H7 (cell line): ENCODE measurements at regions not wholly inside any gene's neighbourhood (a gene's known extent, or its start where the extent isn't known, plus 50 kb on each side); places are given as distances from the start of the nearest gene placed in this dataset.
"Not testable (repeated sequence)": the region's sequence is repeated elsewhere in the genome, so short reads cannot be mapped to it uniquely, and the experiment has no call there.

Source experiments
- DNase-seq: peaks from one replicate; pipeline ENCODE4 v3.0.0; 2012
- H3K27me3 ChIP-seq: 2 replicates; pipeline ENCODE4 v1.6.0; 2011; ENCODE audit warnings: mild to moderate bottlenecking, low read length; ENCODE audit not compliant: control insufficient read depth, insufficient read depth
- H3K36me3 ChIP-seq: replicated peaks from 2 replicates; pipeline ENCODE4 v1.5.1; 2011; ENCODE audit warnings: low read length; ENCODE audit not compliant: control insufficient read depth, insufficient read depth
- H3K4me3 ChIP-seq: 2 replicates; pipeline ENCODE4 v1.5.1; 2011; ENCODE audit warnings: low read depth, mild to moderate bottlenecking, control low read depth, low read length, moderate library complexity; ENCODE audit not compliant: insufficient read depth

DNA sequence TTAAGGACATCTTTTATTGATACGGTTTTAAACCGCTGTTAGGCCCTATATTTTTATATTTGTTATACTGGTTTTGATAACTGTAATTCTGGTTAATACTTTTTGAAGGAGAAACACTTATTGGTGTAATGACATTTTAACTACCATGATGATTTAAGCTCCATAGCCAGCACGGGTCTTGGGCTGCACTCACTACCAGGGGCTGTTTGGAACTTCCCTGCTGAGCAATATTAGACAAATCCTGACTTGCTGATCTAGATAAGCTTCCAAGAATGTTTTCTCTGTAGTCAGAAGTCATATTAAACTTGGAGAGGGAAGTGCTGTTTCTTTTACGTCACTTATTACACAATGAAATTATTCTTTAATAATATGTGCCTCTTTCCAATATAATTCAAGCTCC is 540.0 kb upstream of the GRAMD2B start:
- H3K4me3 ChIP-seq = no peak overlapping the region
- H3K27me3 ChIP-seq = no peaks in the 10 kb centered on the region
- no peaks in the 10 kb centered on the region for H3K36me3 ChIP-seq
- DNase-seq = no peak

DNA sequence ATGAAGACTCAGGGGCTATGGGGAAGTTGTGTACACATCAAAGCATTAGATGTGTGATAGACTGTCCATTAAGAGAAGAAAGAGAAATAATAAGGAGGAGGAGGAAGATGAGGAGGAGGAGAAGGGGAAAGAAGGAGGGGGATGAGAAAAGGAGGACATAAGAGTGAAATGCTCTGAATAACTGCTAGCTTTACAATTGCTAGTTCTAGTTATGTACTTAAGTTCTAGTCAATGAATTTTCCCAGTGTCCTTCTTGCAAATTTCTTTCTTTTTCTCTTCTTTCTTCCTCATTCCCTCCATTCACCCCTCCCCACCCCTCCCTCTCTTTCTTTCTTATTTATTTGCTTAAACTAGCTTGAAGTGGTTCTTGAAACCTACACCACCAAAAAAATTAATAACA is 534.9 kb upstream of the GRAMD2B start:
- no peaks in the 10 kb centered on the region for H3K36me3 ChIP-seq
- no peak overlapping the region for H3K4me3 ChIP-seq
- DNase-seq = no peak
- H3K27me3 ChIP-seq = no peaks in the 10 kb centered on the region

DNA sequence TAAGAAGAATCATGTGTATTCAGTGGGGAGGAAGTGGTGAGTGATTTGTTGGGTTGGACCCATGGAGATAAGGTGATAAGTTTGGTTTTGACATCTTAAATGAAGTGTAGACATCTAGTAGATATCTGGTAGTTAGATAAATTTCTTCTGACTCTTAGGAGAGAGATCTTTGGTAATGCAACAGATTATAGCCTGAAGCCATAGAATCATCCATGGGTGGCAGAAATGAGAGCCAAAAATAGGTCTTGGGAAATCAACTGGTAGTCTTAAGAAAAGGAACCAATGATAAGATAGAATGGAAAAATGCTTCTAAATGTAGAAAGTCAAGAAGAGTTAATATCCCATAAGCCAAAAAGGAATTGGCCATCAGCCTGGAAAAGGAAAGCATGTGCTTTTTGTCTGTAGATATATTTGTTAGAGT is 532.7 kb upstream of the GRAMD2B start:
- H3K36me3 ChIP-seq = no peaks in the 10 kb centered on the region
- DNase-seq = no peak
- H3K27me3 ChIP-seq = no peaks in the 10 kb centered on the region
- H3K4me3 ChIP-seq = no peak overlapping the region

DNA sequence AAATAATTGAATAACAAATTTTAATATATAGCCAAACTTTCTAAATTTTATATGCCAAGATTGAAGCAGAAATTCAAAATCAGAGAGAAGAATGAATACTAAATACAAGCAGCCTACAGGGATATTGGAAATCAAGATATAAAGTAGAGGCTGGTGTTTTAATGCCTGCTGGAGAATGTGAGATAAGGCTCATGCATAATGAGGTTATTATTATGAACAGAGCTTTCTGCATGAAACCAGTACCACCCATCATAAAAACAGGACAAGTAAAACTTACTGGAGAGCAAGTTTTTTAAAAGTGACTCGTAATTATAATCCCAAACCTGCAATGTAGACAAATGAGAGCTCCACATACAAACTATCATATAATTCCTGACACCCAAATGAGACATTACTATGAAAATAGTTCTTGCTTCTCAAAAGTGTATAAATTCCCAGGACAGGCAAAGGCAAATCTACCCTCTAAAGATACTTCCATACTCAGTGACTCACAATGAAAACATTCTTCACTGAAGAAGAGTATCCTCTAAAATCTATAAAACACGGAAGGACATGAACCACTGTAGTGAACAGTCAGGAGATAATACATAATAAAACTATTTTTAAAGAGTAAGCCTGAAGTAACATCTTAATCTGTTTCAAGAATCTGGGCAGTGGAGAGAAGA is 532.0 kb upstream of the GRAMD2B start:
- Histone ChIP-seq H3K27me3 (no peaks in the 10 kb centered on the region), H3K4me3 (no peak overlapping the region), H3K36me3 (no peaks in the 10 kb centered on the region)
- DNase-seq = no peak

DNA sequence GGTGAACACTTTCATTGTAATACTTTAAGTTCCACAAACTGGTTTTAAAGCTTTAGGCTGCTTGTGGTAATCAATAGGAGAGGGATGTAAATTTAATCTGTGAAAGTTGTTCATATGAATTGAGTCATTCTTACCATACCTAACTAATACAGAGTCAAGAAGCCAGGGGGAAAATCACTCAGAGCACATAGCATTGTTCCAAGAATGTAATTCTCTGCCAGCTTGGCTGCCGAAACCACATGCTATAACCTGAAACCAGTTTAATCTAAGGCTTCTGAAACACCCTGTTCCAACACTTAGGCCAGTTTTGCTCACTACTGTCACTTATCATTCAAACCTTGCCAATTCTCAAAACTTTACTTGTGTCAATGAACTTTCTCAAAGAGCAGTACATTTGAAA is 528.8 kb upstream of the GRAMD2B start:
- no peak for DNase-seq
- Histone ChIP-seq H3K36me3 (no peaks in the 10 kb centered on the region), H3K4me3 (no peak overlapping the region), H3K27me3 (no peaks in the 10 kb centered on the region)

DNA sequence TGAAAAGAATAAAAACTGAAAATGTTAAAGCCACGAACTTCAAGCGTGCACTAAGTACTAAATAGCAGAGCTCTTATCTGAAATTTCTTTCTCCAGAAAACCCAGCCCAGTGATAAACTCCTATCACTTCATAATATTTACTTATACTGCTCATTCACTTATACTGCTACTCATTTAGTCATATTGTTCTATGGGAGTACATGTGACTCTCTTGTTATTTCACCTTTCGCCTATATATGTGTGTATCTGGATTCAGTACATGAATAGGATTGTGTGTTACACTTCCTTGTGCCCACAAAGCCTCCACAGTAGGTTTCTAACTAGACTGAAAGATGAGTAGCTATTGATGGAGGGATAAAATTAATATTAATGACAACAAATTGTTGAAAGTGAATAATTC is 526.8 kb upstream of the GRAMD2B start:
- Histone ChIP-seq H3K27me3 (no peaks in the 10 kb centered on the region), H3K36me3 (no peaks in the 10 kb centered on the region), H3K4me3 (no peak overlapping the region)
- DNase-seq = no peak

DNA sequence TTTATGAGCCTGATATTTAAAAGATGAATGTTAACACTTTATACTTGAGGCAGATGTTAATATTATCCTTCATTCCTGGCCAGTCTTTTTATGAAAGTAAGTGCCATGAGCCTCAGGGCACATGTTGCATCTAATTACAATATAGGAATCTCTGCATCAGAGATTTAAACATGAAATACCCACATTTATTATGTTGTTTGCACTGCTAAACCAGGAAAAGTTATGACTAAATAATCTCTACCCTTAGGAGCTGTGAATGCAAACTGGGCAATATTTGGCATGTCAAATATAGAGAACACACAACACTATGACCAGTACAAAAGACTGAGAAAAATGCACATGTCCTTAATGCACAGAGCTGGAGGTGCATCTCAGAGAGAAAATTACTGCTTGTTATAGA is 526.1 kb upstream of the GRAMD2B start:
- H3K27me3 ChIP-seq = no peaks in the 10 kb centered on the region
- DNase-seq = no peak
- H3K36me3 ChIP-seq = no peaks in the 10 kb centered on the region
- no peak overlapping the region for H3K4me3 ChIP-seq

DNA sequence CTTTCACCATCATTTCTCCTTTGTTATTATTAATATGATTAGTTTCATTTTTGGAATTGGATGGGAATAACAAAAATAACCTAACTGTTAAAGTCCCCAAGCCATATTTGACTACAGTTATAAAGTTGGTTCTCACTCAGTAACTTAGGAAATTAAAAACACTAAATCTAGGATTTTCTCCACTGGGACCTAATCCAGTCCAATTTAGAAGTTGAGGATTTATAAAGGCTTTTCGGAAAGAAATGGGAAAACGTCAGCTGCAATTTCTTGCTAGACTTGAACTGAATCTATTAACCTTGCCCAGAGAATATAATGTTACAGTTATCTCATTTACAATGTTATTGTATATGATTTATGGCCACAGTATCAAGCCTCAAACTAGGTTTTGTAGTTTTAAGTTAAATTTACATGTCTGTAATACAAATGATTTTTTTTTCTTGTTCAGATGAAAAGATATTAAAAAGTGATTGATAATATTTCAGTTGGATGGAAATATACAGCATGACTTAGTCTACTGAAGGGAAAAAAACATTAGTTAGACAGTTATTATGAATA is 524.3 kb upstream of the GRAMD2B start:
- H3K27me3 ChIP-seq = no peaks in the 10 kb centered on the region
- DNase-seq = no peak
- H3K4me3 ChIP-seq = no peak overlapping the region
- H3K36me3 ChIP-seq = no peaks in the 10 kb centered on the region

DNA sequence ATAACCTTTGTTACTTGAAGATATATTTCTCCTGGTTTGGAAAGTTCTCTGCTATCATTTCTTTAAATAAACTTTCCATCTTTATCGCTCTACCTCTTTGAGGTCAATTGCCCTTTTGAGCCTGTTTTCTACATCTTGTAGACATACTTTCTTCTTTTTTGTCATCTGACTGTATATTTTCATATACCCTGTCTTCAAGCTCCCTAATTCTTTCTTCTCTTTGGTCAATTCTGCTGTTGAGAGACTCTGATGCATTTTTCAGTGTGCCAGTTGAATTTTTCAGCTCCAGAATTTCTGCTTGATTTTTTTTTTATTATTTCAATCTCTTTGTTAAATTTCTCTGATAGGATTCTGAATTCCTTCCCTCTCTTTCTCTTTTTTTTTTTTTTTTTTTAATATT is 511.2 kb upstream of the GRAMD2B start:
- no peak overlapping the region for H3K4me3 ChIP-seq
- no peak for DNase-seq
- H3K36me3 ChIP-seq = no peaks in the 10 kb centered on the region
- H3K27me3 ChIP-seq = no peaks in the 10 kb centered on the region

DNA sequence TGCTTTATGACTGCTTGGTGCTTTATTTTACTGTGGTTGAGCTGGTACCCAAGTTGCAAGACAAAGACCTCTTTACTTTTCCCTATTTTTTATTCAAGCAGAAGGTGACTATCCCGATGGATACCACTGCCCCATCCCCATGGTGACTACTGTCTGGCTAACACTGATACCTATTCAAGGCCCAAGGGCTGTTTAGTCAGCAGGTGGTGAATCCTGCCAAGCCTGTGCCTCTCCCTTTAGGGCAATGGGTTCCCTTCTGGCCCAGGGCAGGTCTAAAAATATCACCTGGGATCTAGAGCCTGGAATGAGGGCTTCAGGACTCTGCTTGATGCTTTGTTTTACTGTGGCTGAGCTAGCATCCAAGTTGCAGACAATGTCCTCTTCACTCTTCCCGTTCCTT is 510.0 kb upstream of the GRAMD2B start:
- Histone ChIP-seq H3K27me3 (no peaks in the 10 kb centered on the region), H3K36me3 (no peaks in the 10 kb centered on the region), H3K4me3 (no peak overlapping the region)
- no peak for DNase-seq

DNA sequence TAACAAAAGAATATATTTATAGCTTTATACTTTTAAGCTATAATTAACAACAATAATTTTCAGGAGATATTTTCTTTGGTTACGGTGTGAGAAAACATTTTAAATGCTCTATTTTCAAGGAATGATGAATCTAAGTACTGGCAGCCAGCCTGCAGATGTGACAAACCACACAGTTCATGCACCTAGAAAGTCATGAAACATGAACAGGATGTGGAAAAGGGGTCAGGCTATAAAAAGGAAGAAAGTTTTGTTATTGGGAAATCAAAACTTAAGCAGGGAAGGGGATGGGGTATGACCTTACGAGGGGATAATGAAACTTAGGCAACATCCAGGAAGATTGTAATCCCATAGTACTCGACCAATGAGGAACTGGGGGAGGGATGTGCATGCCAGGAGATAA is 508.7 kb upstream of the GRAMD2B start:
- H3K4me3 ChIP-seq = no peak overlapping the region
- H3K27me3 ChIP-seq = no peaks in the 10 kb centered on the region
- DNase-seq = no peak

DNA sequence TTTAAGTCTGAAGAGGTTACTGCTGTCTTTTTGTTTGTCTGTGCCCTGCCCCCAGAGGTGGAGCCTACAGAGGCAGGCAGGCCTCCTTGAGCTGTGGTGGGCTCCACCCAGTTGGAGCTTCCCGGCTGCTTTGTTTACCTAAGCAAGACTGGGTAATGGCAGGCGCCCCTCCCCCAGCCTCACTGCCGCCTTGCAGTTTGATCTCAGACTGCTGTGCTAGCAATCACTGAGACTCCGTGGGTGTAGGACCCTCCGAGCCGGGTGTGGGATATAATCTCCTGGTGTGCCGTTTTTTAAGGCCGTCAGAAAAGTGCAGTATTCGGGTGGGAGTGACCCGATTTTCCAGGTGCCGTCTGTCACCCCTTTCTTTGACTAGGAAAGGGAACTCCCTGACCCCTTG is 499.3 kb upstream of the GRAMD2B start:
- not testable (repeated sequence) for H3K36me3 ChIP-seq, H3K27me3 ChIP-seq, DNase-seq, H3K4me3 ChIP-seq

More for the DNA sequence above, 508.7 kb upstream of the GRAMD2B start:
- H3K36me3 ChIP-seq = no peaks in the 10 kb centered on the region

DNA sequence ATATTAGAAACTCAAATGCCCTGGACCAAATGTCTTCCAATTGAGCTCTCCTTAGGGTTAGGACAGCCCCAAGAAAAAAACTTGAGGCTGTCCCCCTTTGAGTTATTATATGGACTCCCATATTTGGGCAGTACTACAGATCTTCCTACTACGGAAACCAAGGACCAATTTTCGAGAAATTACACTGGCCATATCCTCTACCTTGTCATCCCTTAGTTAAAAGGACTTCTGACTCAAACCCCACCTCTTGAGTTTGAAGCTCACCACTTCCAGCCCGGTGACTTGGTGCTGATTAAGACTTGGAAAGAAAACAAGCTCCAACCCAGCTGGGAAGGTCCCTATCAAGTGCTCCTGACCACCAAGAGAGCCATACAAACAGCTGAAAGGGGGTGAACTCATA is 497.0 kb upstream of the GRAMD2B start:
- H3K36me3 ChIP-seq = no peaks in the 10 kb centered on the region
- H3K4me3 ChIP-seq = no peak overlapping the region
- no peak for DNase-seq
- H3K27me3 ChIP-seq = no peaks in the 10 kb centered on the region

DNA sequence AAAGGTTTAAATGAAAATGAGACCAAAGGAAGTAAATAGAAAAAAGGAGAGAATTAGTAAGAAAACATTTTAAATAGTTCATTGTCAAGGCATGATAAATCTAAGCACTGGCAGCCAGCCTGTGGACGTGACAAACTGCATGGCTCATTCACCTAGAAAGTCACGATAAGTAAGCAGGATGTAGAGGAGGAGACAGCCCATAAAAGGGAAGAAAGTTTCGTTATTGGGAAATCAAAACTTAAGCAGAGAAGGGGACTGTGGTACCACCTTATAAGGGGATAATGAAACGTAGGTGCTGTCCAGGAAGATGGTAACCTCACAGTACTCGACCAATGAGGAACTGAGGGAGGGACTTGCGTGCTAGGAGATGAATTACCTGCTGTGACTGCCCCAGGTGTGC is 494.5 kb upstream of the GRAMD2B start:
- no peaks in the 10 kb centered on the region for H3K36me3 ChIP-seq
- H3K4me3 ChIP-seq = no peak overlapping the region
- DNase-seq = no peak

DNA sequence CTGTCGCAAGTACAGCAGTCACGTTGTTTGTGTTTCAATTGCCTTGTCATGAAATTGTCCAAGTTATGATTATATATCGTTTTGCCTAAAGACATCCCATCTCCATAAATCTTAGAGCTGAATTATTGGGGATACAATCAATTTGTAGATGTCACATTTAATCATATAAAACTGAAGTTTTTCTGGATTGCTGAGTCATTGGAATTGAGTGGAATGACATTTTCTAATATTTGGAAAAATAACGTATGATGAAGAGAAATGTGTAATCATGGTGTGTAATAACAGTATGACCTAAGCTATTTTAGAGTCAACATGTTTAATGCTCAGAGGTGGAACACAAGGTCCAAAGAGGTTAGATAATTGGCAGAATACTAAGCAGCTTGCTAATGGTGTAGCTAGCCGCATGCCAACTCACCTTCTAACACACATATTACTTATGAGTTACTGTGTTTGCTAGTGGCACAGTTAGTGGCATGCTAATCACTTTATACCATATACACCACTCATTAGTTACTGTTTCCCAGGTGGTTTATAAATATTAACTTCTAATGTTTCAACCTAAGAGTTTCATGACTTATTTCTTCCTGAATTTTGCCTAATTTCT is 473.1 kb upstream of the GRAMD2B start:
- DNase-seq = no peak
- no peaks in the 10 kb centered on the region for H3K27me3 ChIP-seq
- H3K4me3 ChIP-seq = no peak overlapping the region
- H3K36me3 ChIP-seq = no peaks in the 10 kb centered on the region

More for the DNA sequence above, 494.5 kb upstream of the GRAMD2B start:
- H3K27me3 ChIP-seq = no peaks in the 10 kb centered on the region
